ENCODE measurements at regions not wholly inside any gene's neighbourhood (a gene's known extent, or its start where the extent isn't known, plus 50 kb on each side); places are given as distances from the start of the nearest gene placed in this dataset.

GRCh38 chr10:118907051-118907450, 122.5 kb upstream of the NANOS1 start:
- TF ChIP-seq KDM1A (IDR thresholded peaks at IDR 0.05; ENCODE audit: low read depth), result no peak
- TF ChIP-seq HDAC2 (IDR thresholded peaks at IDR 0.05), result no peak
- TF ChIP-seq RAD21 (conservative IDR thresholded peaks at IDR 0.05 in 1 of 2, IDR thresholded peaks at IDR 0.05 in 1 of 2), result no peak
- TF ChIP-seq HOXA7 (CRISPR knock-in tag; IDR thresholded peaks at IDR 0.05), result no peak
- no peak for TF ChIP-seq CTCF (IDR thresholded peaks at IDR 0.05)
- TF ChIP-seq JUN (IDR thresholded peaks at IDR 0.05), result no peak
- TF ChIP-seq MAFK (IDR thresholded peaks at IDR 0.05; ENCODE audit: partially characterized antibody), result no peak
- no peak for TF ChIP-seq TP53 (CRISPR knock-in tag; IDR thresholded peaks at IDR 0.05)
- no peak for TF ChIP-seq MYC (IDR thresholded peaks at IDR 0.05; ENCODE audit: borderline replicate concordance, low read length)
- no peak for TF ChIP-seq PHF8 (IDR thresholded peaks at IDR 0.05; ENCODE audit: borderline replicate concordance, low read depth)
- no peak for TF ChIP-seq POLR2A (IDR thresholded peaks at IDR 0.05; ENCODE audit: low read length)
- no peak for TF ChIP-seq EHMT2 (IDR thresholded peaks at IDR 0.05; ENCODE audit: low read depth)
- no peak for TF ChIP-seq ELK1 (IDR thresholded peaks at IDR 0.05; ENCODE audit: low read depth, low read length)
